GM23338 (cell line): ENCODE measurements at regions not wholly inside any gene's neighbourhood (a gene's known extent, or its start where the extent isn't known, plus 50 kb on each side); places are given as distances from the start of the nearest gene placed in this dataset.

Source experiments
- ATAC-seq: fragments of 200-7000 bp; cut with Tn5 transposase; 3 replicates; pipeline ENCODE4 v1.9.1; 2020
- DNase-seq: peaks from one replicate; pipeline ENCODE4 v3.0.0-alpha.2; 2015; ENCODE audit warnings: low spot score
- H2AFZ ChIP-seq: fragments of 200-600 bp; sonication (generic); 2 replicates; pipeline ENCODE4 v1.8.0; 2016; ENCODE audit warnings: antibody characterized with exemption, mild to moderate bottlenecking, moderate library complexity
- H3F3A ChIP-seq: fragments of 200-600 bp; sonication (generic); replicated peaks from 2 replicates; pipeline ENCODE4 v1.8.0; 2017; ENCODE audit warnings: antibody characterized with exemption, mixed run types, low read depth
- H3K27ac ChIP-seq: fragments of 200-600 bp; sonication (generic); 2 replicates; pipeline ENCODE4 v1.6.1; 2016; ENCODE audit warnings: low read depth
- H3K27me3 ChIP-seq: fragments of 200-600 bp; sonication (generic); 2 replicates; pipeline ENCODE4 v1.8.0; 2016; ENCODE audit warnings: mild to moderate bottlenecking, mixed run types, moderate library complexity; ENCODE audit not compliant: insufficient read depth
- H3K36me3 ChIP-seq: fragments of 200-600 bp; sonication (generic); 2 replicates; pipeline ENCODE4 v1.8.0; 2016; ENCODE audit warnings: mild to moderate bottlenecking; ENCODE audit not compliant: insufficient read depth
- H3K4me1 ChIP-seq: fragments of 200-600 bp; sonication (generic); 2 replicates; pipeline ENCODE4 v1.8.0; 2016; ENCODE audit warnings: mild to moderate bottlenecking, moderate library complexity; ENCODE audit not compliant: insufficient read depth
- H3K4me2 ChIP-seq: fragments of 200-600 bp; sonication (generic); 2 replicates; pipeline ENCODE4 v1.7.1; 2017; ENCODE audit warnings: mixed run types
- H3K4me3 ChIP-seq: fragments of 200-600 bp; sonication (generic); 2 replicates; pipeline ENCODE4 v1.6.1; 2016; ENCODE audit warnings: mixed run types
- H3K79me2 ChIP-seq: fragments of 200-600 bp; sonication (generic); replicated peaks from 2 replicates; pipeline ENCODE4 v1.8.0; 2017; ENCODE audit warnings: mild to moderate bottlenecking; ENCODE audit not compliant: insufficient read depth
- H3K9me2 ChIP-seq: fragments of 200-600 bp; sonication (generic); 2 replicates; pipeline ENCODE4 v1.8.0; 2017; ENCODE audit not compliant: insufficient read depth
- H4K20me1 ChIP-seq: fragments of 200-600 bp; sonication (generic); replicated peaks from 2 replicates; pipeline ENCODE4 v1.8.0; 2017; ENCODE audit warnings: mild to moderate bottlenecking; ENCODE audit not compliant: insufficient read depth
- H3K27ac Mint-ChIP-seq: 2 replicates; pipeline ENCODE4 v1.8.0; 2020; ENCODE audit warnings: inconsistent platforms, mild to moderate bottlenecking, moderate library complexity, mixed read lengths
- H3K27me3 Mint-ChIP-seq: 3 replicates; pipeline ENCODE4 v1.8.0; 2022; ENCODE audit warnings: low read depth, mild to moderate bottlenecking, moderate library complexity, mixed read lengths, inconsistent platforms; ENCODE audit not compliant: insufficient read depth, poor library complexity
- H3K36me3 Mint-ChIP-seq: 3 replicates; pipeline ENCODE4 v1.8.0; 2021; ENCODE audit warnings: low read depth, mild to moderate bottlenecking, inconsistent platforms, moderate library complexity, mixed read lengths
- H3K4me1 Mint-ChIP-seq: 3 replicates; pipeline ENCODE4 v1.8.0; 2020; ENCODE audit warnings: mild to moderate bottlenecking, inconsistent platforms, mixed read lengths
- H3K4me3 Mint-ChIP-seq: 3 replicates; pipeline ENCODE4 v1.8.0; 2021; ENCODE audit warnings: moderate library complexity, mild to moderate bottlenecking, inconsistent platforms, mixed read lengths
- H3K9me3 Mint-ChIP-seq: 3 replicates; pipeline ENCODE4 v1.8.0; 2020; ENCODE audit warnings: moderate library complexity, mild to moderate bottlenecking, inconsistent platforms, mixed read lengths
- CREB1 ChIP-seq: fragments of 250-450 bp; sonication (Bioruptor Pico); IDR thresholded peaks from 2 replicates; pipeline ENCODE4 v1.5.0; 2020; ENCODE audit warnings: low read depth, mild to moderate bottlenecking, moderate library complexity
- EZH2 ChIP-seq: fragments of 200-600 bp; sonication (generic); IDR thresholded peaks from one replicate; pipeline ENCODE4 v1.8.0; 2017; ENCODE audit warnings: antibody characterized with exemption, mild to moderate bottlenecking, low read depth; ENCODE audit not compliant: unreplicated experiment
- EZH2phosphoT487 ChIP-seq: fragments of 200-600 bp; sonication (generic); IDR thresholded peaks from one replicate; pipeline ENCODE4 v1.8.1; 2018; ENCODE audit warnings: antibody characterized with exemption; ENCODE audit not compliant: unreplicated experiment
- JUNB ChIP-seq: IDR thresholded peaks from one replicate; pipeline ENCODE4 v1.6.1; 2016; ENCODE audit warnings: antibody characterized with exemption; ENCODE audit not compliant: unreplicated experiment
- NANOG ChIP-seq: IDR thresholded peaks from 2 replicates; pipeline ENCODE4 v1.6.1; 2016; ENCODE audit warnings: antibody characterized with exemption, borderline replicate concordance
- STAT1 ChIP-seq: IDR thresholded peaks from one replicate; pipeline ENCODE4 v1.6.1; 2016; ENCODE audit warnings: antibody characterized with exemption; ENCODE audit not compliant: unreplicated experiment
- ZNF114 ChIP-seq: fragments of 250-450 bp; sonication (Bioruptor Pico); IDR thresholded peaks from 2 replicates; pipeline ENCODE4 v1.5.0; 2020; ENCODE audit warnings: mild to moderate bottlenecking, moderate library complexity
- ZNF331 ChIP-seq: fragments of 250-450 bp; sonication (Bioruptor Pico); IDR thresholded peaks from 2 replicates; pipeline ENCODE4 v1.5.0; 2020; ENCODE audit warnings: low read depth, mild to moderate bottlenecking, moderate library complexity
- TF ChIP-seq, protein P1 (sequence below), 2 experiments: fragments of 200-600 bp in 1 of 2; sonication (generic) in 1 of 2; conservative IDR thresholded peaks; 2 replicates each; pipeline versions ENCODE4 v1.5.1 to v1.6.1; 2016 to 2017; ENCODE audit warnings: antibody characterized with exemption in 2 of 2, low read depth in 2 of 2, mild to moderate bottlenecking in 2 of 2, moderate library complexity in 1 of 2
- TF ChIP-seq, protein P2 (sequence below): fragments of 250-450 bp; sonication (Bioruptor Pico); IDR thresholded peaks from 2 replicates; pipeline ENCODE4 v1.5.0; 2020; ENCODE audit warnings: mild to moderate bottlenecking, moderate library complexity
- TF ChIP-seq, protein P3 (sequence below): IDR thresholded peaks from one replicate; pipeline ENCODE4 v1.6.1; 2018; ENCODE audit warnings: antibody characterized with exemption; ENCODE audit not compliant: unreplicated experiment

DNA sequence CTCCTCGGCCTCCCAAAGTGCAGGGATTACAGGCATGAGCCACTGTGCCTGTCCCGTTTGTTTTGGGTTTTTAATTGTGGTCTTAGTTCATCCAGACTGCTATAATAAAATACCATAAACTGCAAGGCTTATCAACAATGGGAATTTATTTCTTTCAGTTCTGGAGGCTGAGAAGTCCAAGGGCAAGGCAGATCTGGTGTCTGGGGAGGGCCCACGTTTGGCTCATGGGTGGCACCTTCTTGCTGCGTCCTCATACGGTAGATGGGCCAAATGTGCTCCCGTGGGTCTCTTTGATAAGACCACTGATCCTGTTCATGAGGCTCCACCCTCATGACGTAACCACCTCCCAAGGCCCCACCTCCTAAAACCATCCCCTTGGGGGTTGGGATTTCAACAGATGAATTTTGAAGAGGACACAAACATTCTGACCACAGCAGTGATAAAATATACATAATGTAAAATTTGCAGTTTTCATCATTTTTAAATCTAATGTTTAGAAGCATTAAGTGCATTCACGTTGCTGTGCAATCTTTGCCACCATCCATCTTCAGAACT is 133.4 kb upstream of the ERRFI1 start (continued):
- TF ChIP-seq, protein P1, sequence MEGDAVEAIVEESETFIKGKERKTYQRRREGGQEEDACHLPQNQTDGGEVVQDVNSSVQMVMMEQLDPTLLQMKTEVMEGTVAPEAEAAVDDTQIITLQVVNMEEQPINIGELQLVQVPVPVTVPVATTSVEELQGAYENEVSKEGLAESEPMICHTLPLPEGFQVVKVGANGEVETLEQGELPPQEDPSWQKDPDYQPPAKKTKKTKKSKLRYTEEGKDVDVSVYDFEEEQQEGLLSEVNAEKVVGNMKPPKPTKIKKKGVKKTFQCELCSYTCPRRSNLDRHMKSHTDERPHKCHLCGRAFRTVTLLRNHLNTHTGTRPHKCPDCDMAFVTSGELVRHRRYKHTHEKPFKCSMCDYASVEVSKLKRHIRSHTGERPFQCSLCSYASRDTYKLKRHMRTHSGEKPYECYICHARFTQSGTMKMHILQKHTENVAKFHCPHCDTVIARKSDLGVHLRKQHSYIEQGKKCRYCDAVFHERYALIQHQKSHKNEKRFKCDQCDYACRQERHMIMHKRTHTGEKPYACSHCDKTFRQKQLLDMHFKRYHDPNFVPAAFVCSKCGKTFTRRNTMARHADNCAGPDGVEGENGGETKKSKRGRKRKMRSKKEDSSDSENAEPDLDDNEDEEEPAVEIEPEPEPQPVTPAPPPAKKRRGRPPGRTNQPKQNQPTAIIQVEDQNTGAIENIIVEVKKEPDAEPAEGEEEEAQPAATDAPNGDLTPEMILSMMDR (conservative IDR thresholded peaks at IDR 0.05; ENCODE audit: low read depth in 2 of 2) = no peak
- TF ChIP-seq EZH2 (no peak), ZNF114 (no peak), STAT1 (no peak), NANOG (no peak)
- TF ChIP-seq, protein P2, sequence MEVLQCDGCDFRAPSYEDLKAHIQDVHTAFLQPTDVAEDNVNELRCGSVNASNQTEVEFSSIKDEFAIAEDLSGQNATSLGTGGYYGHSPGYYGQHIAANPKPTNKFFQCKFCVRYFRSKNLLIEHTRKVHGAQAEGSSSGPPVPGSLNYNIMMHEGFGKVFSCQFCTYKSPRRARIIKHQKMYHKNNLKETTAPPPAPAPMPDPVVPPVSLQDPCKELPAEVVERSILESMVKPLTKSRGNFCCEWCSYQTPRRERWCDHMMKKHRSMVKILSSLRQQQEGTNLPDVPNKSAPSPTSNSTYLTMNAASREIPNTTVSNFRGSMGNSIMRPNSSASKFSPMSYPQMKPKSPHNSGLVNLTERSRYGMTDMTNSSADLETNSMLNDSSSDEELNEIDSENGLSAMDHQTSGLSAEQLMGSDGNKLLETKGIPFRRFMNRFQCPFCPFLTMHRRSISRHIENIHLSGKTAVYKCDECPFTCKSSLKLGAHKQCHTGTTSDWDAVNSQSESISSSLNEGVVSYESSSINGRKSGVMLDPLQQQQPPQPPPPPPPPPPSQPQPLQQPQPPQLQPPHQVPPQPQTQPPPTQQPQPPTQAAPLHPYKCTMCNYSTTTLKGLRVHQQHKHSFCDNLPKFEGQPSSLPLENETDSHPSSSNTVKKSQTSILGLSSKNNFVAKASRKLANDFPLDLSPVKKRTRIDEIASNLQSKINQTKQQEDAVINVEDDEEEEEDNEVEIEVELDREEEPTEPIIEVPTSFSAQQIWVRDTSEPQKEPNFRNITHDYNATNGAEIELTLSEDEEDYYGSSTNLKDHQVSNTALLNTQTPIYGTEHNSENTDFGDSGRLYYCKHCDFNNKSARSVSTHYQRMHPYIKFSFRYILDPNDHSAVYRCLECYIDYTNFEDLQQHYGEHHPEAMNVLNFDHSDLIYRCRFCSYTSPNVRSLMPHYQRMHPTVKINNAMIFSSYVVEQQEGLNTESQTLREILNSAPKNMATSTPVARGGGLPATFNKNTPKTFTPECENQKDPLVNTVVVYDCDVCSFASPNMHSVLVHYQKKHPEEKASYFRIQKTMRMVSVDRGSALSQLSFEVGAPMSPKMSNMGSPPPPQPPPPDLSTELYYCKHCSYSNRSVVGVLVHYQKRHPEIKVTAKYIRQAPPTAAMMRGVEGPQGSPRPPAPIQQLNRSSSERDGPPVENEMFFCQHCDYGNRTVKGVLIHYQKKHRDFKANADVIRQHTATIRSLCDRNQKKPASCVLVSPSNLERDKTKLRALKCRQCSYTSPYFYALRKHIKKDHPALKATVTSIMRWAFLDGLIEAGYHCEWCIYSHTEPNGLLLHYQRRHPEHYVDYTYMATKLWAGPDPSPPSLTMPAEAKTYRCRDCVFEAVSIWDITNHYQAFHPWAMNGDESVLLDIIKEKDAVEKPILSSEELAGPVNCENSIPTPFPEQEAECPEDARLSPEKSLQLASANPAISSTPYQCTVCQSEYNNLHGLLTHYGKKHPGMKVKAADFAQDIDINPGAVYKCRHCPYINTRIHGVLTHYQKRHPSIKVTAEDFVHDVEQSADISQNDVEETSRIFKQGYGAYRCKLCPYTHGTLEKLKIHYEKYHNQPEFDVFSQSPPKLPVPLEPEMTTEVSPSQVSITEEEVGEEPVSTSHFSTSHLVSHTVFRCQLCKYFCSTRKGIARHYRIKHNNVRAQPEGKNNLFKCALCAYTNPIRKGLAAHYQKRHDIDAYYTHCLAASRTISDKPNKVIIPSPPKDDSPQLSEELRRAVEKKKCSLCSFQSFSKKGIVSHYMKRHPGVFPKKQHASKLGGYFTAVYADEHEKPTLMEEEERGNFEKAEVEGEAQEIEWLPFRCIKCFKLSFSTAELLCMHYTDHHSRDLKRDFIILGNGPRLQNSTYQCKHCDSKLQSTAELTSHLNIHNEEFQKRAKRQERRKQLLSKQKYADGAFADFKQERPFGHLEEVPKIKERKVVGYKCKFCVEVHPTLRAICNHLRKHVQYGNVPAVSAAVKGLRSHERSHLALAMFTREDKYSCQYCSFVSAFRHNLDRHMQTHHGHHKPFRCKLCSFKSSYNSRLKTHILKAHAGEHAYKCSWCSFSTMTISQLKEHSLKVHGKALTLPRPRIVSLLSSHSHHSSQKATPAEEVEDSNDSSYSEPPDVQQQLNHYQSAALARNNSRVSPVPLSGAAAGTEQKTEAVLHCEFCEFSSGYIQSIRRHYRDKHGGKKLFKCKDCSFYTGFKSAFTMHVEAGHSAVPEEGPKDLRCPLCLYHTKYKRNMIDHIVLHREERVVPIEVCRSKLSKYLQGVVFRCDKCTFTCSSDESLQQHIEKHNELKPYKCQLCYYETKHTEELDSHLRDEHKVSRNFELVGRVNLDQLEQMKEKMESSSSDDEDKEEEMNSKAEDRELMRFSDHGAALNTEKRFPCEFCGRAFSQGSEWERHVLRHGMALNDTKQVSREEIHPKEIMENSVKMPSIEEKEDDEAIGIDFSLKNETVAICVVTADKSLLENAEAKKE (CRISPR knock-in tag) = no peak

DNA sequence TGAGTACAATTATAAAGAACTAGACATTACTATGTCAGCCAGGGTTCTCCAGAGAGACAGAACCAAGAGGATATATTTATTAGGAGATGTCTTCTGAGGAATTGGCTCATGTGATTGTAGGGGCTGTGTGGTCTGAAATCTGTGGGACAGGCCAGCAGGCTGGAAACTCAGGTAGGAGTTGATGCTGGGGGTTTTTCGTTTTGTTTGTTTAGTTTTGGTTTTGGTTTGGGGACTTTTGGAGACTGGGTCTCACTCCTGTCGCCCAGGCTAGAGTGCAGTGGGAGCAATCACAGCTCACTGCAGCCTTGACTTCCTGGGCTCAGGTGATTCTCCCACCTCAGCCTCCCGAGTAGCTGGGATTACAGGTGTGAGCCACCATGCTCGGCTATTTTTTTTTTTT is 132.9 kb upstream of the ERRFI1 start:
- Histone ChIP-seq H3K36me3 (no peaks in the 10 kb centered on the region), H3K27me3 (no peaks in the 10 kb centered on the region), H3K4me3 (no peak overlapping the region), H3K9me2 (no peaks in the 10 kb centered on the region; the same call in 1 of the 2 replicates), H2AFZ (no peak overlapping the region), H3K4me1 (peaks cover 7% of the 10 kb centered on the region), H3K79me2 (no peaks in the 10 kb centered on the region), H3F3A (no peaks in the 10 kb centered on the region), H4K20me1 (no peaks in the 10 kb centered on the region), H3K4me2 (no peak overlapping the region), H3K27ac (no peak overlapping the region)
- no peak overlapping the region for H3K4me3 Mint-ChIP-seq
- H3K4me1 Mint-ChIP-seq = peaks cover 11% of the 10 kb centered on the region
- peaks cover 3% of the 10 kb centered on the region; the same call in 1 of the 3 replicates for H3K36me3 Mint-ChIP-seq
- DNase-seq (no peak), ATAC-seq (no peak)
- peaks cover 13% of the 10 kb centered on the region for H3K27me3 Mint-ChIP-seq
- H3K27ac Mint-ChIP-seq = no peak overlapping the region
- peaks cover 3% of the 10 kb centered on the region; the same call in 2 of the 3 replicates for H3K9me3 Mint-ChIP-seq
- TF ChIP-seq STAT1 (no peak), JUNB (no peak), EZH2phosphoT487 (no peak), ZNF331 (CRISPR knock-in tag) (no peak), EZH2 (no peak), CREB1 (CRISPR knock-in tag) (no peak)
- TF ChIP-seq, protein P3, sequence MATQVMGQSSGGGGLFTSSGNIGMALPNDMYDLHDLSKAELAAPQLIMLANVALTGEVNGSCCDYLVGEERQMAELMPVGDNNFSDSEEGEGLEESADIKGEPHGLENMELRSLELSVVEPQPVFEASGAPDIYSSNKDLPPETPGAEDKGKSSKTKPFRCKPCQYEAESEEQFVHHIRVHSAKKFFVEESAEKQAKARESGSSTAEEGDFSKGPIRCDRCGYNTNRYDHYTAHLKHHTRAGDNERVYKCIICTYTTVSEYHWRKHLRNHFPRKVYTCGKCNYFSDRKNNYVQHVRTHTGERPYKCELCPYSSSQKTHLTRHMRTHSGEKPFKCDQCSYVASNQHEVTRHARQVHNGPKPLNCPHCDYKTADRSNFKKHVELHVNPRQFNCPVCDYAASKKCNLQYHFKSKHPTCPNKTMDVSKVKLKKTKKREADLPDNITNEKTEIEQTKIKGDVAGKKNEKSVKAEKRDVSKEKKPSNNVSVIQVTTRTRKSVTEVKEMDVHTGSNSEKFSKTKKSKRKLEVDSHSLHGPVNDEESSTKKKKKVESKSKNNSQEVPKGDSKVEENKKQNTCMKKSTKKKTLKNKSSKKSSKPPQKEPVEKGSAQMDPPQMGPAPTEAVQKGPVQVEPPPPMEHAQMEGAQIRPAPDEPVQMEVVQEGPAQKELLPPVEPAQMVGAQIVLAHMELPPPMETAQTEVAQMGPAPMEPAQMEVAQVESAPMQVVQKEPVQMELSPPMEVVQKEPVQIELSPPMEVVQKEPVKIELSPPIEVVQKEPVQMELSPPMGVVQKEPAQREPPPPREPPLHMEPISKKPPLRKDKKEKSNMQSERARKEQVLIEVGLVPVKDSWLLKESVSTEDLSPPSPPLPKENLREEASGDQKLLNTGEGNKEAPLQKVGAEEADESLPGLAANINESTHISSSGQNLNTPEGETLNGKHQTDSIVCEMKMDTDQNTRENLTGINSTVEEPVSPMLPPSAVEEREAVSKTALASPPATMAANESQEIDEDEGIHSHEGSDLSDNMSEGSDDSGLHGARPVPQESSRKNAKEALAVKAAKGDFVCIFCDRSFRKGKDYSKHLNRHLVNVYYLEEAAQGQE = no peak
